Raji (cell line): ENCODE measurements at regions not wholly inside any gene's neighbourhood (a gene's known extent, or its start where the extent isn't known, plus 50 kb on each side); places are given as distances from the start of the nearest gene placed in this dataset.

Source experiments
- POLR2A ChIP-seq: IDR thresholded peaks from 2 replicates; pipeline ENCODE4 v1.6.1; 2011; ENCODE audit warnings: low read depth, low read length, control low read depth; ENCODE audit not compliant: insufficient read depth

DNA sequence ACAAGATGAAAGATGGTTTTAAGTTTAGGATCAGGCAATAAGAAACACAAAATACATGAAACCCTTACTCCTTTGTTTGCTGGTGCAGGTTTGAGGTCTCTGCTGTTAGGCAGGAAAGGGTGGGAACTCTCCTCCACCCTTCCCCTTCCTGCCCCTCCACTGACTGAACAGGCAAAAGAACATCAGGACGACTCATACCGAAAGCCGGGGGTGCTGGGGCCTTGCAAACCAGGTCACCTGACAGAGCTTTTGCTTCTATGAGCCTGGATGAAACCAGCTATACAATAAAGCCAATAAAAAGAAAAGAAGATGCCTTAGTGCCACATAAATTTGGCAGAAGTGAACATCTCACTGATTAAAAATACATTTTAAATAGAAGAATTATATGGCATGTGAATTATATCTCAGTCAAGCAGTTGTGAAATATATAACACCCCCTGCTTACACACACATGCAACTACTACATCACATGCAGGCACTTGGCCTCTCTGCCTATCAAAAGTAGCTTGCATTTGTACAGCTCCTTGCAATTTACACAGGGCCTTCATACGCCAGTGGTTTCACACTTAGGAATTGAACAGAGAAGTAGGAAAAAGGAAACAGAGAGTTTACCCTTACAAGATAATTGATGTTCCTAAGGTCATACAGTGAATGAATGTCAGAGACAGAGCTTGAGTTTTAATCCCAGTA lies 215.1 kb upstream of the TRIB2 start:
- no peak for TF ChIP-seq POLR2A

DNA sequence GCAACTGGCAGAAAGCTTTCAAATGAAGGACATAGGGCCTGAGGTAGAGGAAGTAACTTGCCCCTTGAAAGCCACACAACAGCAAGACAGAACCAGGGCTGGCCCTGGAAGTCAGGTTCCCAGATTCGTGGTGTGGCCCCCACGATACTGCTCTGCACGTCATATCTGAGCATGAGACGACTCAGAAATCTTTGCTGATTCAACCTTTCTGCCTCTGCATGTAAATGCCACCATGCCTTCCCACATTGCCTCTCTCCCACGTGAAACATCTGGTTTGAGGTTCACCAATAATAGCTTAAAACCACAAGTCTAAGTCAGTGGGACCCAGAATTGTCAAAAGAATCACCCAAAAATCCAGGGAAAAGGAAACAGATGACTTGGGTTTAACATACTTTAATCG lies 214.0 kb upstream of the TRIB2 start:
- no peak for TF ChIP-seq POLR2A

DNA sequence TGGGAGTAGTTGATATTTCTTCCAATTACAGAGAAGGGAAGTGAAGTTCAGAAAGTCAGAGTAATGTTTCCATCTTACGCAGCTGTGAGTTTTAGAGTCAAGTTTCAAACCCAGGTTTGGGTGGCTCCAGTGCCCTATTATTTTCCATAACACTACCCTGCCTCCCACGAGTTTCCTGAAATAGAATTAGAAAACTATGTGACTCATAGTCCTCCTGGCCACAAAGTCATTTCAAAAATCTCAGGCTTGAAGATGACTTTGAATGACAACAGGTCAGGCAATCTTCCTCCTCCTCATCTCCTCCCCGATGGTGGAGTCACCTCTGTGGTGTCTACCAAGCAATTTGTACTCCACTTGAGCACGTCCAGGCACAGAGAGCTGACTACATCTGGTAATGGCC lies 212.3 kb upstream of the TRIB2 start:
- TF ChIP-seq POLR2A = no peak

DNA sequence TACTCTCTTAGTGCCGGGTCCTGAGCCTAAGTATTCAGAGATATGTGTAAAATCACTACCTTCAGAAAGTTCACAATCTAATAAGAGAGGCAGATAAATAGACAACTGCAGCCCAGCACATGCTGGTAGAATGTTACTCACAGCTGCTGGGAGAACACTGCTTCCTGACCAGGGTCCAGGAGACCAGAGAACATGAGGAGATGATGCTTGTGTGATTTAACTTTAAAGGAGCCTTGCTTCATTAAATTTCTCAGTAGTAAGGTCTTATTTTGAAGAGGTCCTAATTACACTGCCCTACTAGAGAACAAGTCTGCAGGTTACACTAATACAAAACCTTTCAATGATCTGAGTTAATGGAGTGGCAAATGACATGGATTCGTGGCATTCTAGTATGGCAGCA lies 209.9 kb upstream of the TRIB2 start:
- TF ChIP-seq POLR2A = no peak

DNA sequence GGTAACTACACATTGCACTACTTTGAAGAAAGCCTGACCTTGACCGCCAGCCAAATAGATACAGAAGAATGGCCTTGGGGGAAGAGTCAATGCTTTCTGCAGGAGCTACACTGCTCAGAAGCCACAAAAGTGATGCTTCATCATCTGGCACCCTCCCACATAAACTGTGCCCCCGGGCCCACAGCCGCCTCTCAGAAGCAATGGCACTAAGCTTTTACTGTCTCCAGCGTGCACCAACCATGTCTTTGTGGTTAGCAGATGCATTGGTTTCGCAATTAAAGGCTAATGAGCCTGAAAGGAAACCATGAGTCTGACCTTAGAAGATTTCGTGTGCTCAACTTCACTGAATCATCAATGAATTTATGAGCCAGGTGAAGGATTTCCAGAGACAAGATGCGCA lies 209.4 kb upstream of the TRIB2 start:
- no peak for TF ChIP-seq POLR2A

DNA sequence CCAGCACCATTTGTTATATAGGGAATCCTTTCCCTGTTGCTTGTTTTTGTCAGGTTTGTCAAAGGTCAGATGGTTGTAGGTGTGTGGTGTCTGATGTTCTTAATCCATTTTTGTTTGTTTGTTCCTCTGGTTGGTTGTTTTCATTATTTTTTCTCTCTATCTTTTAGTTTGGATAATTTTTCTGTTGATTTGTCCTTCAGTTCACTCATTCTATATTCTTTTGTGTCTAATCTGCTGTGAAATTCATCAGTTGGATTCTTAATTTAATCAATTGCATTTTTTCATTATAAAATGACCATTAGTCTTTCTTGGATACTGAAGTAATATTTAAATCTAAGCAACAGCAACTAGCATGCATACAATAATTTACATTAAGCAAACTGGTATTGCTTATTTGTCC lies 206.7 kb upstream of the TRIB2 start:
- TF ChIP-seq POLR2A = no peak

DNA sequence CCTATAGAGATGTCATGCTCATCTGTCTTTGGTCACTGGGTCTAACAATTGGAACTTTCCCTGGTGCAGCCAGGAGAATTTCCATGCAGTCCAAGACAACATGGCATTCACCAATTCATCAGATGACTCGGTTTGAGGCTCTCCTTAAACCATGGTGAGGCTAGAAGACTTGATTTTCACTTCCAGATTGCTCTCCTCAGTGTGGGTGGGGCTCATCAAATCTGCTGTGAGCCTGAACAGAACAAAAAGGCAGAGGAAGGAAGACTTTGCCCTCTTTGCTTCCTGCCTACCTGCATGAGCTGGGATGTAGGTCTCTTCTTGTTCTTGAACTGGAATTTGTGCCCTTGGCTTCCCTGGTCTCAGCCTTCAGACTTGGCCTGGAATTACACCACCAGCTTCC lies 203.4 kb upstream of the TRIB2 start:
- TF ChIP-seq POLR2A = no peak

DNA sequence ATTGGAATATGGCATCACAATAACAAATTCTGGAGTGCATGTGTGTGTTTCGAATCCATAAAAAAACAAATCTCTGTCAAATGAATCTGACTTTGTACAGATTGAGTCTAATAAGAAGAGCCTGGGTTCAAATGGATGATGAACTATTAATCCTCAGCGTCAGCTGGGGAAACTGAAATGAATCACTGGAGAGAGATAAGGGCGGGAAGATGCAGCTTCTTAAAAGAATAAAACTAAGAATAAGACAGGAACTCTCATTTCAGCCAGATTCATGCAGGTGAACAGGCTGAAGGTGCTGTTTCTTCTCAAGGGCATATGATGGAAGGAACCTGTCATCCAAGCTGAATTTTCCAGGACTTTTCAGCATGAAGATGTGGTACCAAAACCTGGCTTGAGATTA lies 202.6 kb upstream of the TRIB2 start:
- no peak for TF ChIP-seq POLR2A

DNA sequence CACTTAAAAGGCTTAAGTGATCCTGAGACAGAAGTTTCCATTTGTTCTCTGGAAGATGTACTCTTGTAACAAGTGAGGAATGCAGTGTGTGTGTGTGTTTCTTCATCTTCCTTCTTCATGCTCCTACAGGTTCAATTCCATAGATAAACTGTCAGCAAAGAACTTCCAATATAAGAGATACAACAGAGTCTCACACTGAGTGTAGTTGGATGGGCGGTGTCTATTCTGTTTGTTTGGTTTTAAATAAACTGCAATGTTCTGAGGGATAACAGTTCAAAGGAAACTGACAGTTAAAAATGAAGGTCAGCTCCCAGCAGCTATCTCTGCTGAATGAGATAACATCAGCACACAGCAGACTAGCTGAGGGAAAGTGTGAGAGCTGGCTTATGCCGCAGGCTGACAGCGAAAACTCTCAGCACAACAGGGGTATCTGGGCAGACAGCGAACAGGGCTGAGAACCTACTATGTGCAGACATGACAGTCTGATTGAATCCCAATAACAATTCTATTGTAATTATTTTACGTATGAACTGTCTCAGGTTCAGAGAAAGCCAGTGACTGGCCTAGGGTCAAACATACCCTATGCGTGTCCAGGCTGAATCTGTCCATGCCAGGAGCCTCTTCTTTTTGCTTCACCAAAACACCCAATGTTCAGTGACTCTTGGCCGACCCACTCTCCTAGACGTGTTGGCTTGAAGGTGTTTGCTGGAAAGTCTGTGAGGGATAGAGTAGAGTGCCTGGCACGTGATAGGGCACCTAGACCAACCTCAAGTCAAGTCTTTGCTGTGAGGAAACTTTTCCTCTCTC lies 201.9 kb upstream of the TRIB2 start:
- no peak for TF ChIP-seq POLR2A

DNA sequence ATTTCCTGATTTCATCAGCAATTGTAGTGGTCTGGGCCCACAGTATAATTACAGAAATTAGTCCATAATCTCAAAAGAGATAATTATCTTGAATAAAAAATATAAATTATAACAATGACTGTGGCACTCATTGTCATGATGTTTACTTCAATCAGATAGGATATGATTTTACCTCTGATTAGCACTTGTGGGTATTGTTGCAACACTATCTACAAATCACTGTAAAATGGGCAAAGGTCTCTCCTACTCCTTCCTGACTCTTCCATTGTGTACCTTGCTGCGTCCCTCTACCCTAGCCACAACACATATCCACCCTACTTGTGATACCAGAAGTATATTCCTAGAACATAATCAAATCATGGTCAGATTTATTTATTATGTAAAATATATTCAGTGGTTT lies 200.9 kb upstream of the TRIB2 start:
- no peak for TF ChIP-seq POLR2A

DNA sequence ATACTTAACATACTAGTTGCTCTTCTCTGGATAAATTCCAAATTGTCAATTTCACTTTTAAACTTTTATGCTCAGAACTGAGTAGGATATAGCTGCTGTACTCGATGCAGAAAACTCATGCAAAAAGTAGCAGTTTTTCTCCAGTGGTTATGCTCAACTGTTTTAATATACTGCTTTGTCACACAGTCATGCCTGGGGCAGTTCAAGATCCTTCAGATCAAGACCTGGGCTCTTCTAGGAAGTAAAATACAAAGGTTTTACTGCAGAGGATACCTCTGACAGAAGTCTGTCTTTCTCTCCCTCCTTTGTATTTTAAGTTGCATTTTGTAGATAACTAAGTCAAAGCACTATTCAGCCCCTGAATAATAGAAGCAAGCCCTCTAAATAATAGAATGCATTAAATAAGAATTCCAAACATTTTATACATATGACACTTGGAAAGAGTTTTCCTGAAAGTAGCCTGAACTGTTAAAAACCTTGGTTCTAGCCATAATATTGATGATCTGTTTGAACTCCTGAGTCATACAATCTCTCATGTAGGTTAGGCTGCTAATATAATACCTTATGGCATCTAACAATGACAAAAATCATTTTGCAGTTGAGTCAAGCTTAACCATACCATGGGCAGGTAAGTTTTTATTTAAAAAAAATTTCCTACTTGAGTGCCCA lies 183.3 kb upstream of the TRIB2 start:
- no peak for TF ChIP-seq POLR2A

DNA sequence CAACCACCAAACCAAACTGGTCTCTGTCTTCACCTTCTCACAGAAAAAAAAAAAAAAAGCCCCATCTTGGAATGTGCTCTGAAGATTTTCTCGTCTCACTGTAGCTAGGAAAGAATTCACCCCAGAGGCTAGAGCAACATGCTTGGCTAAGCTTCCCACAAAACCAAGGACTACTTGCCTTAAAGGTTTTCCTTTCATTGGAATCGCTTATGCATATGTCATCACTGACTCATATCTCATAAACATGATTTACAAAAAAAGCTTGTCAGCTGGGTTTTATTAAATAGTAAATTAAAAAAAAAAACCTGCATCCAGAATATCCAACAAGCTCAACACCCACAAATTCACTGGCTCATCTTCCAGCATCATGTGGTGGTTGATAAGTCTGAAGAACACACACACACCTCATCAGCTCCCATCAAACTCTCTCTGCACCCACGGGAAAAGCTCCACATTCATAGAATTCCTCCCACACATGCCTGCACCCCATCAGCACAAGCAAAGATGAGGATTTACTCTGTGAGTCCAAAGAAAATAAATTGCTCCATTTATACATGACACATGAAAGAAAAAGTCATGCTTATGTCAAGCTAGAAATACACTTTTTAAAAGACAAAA lies 182.0 kb upstream of the TRIB2 start:
- no peak for TF ChIP-seq POLR2A

DNA sequence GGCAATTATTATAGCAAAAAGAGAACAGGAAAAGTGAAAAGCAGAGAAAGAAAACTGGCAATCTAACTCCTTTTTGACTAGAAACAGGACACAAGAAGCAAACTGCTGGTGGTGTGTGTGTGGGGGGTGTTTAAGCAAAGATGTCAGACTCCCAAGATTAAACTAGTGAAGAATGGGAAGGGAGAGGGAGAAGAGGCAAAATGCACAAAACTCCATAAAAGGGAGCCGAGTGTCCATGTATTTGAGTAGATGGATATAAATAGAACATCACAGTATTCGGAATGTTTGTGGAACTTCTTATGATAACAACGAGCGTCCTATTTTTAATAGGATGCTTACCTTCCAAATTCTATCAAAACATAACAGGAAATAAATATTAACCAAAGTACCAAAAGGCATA lies 179.8 kb upstream of the TRIB2 start:
- TF ChIP-seq POLR2A = no peak

DNA sequence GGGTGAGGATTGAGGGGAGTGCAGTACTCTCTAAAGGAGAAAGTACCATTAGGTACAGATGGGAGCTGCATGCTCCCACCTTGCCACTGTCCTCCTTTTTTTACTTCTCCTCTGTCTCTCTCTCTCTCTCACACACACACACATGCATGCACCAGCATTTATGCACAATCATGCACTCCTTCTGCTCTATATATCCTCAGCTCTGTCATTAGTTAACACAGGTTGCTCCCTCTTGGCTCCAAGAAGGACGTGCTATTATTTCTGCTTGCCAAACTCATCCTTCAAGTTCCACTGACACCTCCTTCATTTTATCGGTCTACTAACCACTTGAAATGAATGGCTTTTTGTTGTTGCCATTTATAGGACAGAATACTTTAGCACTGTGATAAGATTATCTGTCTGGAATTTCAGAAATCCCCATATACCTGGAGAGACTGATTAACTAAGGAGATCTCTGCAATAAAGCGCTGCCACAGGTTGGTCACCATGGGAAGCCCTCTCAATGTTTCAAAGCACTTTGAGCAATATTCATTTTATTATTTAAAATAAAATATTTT lies 178.5 kb upstream of the TRIB2 start:
- no peak for TF ChIP-seq POLR2A

DNA sequence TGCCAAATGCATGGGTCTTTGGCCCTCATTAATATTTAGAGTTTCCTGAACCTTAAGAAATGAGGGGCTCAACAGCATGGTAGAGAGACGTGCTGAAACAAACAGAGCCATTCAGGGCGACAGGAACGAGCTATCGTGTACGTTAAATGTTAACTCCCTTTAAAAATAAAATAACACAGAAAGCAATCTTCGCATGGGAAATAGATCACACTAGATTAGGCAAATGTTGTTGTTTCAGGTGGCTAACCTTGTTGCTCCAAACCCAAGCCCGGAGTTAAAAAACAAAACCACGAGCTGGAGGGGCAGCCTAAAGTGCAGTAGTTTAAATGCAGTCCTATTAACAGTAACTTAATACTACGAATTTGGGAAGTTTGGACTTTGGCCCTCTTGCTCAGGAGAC lies 177.4 kb upstream of the TRIB2 start:
- TF ChIP-seq POLR2A = no peak
